NCI-H82 (cell line): ENCODE measurements at regions not wholly inside any gene's neighbourhood (a gene's known extent, or its start where the extent isn't known, plus 50 kb on each side); places are given as distances from the start of the nearest gene placed in this dataset.

Source experiments
- DNase-seq: peaks from one replicate; lab custom pipeline; 2025; lab: John Stamatoyannopoulos, UW

DNA sequence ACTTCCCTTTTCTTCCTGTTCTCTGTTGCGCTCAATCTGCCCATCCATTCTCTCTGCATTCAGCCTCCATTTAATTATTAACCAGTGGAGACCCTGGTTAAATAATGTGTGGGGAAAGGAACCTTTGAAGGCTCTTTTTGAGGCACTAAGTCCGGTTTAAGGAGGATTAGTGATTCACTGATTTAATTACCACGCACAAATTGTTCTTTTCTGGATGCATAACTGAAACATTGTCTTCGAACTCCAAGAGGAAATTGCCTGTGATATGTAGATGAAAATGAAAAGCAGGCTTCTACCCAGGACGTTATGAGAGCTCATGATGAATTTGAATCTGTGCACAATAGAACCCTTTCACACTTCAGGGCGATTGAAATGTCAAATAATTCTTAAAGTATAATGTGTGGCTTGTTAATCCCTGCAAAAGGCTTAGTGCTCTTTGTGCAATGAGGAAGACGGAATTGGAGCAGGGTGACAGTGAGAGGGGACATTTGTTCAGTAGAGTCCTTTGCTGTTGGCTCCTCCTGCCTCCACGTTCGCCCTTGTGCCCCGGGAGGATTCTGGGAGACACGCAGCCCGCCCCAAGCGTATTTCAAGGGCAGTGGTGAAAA is 51.1 kb upstream of the ZNF236 start:
- peak; percentile 53 for DNase-seq

DNA sequence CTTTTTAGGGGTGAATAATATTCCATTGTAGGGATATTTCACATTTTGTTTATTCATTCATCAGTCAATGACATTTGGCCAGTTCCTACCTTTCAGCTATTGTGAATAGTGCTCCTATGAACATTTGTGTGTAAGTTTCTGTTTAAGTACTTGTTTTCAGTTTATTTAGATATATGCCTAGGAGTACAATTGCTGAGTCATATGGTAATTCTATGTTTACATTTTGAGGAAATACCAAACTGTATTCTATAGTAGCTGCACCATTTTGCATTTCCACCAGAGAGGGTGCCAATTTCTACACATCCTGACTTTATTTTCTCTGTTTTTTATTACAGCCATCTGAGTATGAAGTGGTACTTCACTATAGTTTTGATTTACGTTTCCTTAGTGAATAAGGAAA is 54.4 kb upstream of the ZNF236 start:
- DNase-seq, result no peak

DNA sequence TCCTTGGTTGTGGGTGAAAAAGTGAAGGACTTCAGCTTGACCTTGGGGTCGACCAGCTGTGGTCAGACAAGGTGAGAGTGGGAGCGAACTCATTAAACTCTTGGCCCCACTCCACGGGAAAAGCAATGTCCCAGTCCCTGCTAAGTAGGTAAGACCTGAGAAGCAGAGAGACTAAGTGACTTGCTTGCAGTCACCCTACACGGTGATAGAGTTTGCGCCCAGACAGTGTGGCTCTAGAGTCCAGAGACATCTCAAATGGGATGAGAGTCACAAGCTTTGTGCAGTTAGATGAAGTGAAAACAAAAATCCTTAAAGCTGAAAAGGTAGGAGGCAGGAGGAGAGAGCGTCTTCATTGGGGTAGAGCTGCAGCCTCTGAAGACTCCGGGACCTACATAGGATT is 55.9 kb upstream of the ZNF236 start:
- DNase-seq, result no peak

DNA sequence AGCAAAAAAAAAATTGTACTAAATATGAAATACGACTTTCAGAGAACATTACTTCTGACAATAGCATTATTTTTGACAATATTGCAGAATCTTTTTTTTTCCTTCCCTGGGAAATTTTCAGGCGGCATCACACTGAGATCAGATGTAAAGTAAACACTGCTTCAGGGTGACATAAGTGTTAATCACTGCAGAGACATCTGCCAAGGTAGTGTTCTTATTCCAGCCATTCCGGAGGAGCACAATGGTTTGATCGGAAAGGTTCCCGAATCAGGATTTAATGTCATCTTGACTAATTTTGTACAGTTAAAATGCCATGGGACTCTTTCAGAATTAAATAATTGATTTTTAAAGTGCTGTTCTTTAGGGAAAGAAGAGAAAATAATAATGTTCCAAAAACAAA is 56.7 kb upstream of the ZNF236 start:
- DNase-seq, result no peak

DNA sequence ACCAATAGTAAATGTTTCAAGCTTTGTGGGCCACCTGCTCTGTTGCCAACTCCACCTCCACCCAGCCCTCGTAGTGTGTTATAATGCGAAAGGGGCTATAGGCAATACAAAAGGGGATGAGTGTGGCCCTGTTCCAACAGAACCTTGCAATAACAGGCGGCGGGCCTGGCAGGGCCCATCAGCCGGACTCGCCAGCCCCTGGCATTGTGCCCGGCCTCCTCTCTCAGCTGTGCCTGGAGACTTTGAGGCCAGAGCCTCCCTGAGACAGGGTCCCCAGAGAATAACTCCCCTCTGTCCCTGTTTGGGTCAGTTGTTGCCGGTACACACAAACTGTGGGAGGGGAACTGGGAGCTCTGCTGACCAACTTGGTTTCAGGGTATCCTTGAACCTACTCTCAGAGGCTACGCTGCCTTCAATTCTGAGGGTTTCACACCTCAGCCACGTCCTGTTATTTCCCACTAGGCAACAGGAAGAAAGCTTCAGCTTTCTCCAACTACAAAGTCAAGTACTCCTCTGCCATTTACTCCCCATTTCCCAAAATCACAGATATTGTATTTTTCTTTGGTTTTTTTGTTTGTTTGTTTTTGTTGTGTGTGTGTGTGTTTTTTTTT is 58.0 kb upstream of the ZNF236 start:
- no peak for DNase-seq

DNA sequence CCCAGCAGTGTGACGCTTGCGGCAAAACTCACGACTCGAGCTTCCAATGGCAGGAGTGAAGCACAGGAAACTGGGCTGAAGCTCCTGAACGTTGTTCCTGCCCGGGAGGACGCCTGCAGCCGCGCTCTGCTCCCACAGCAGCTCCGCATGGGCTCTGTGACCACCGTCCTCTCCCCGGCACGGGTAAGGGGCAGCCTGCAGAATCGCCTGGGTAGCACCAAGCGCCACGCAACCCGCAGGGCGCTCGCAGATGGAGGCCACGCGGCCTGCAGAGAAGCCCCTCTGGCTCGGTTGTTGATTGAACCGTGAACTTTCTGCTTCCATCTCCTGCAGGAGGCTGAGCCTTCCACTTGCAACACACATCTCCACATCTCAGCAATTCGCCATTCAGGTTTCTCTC is 63.3 kb upstream of the ZNF236 start:
- no peak for DNase-seq

DNA sequence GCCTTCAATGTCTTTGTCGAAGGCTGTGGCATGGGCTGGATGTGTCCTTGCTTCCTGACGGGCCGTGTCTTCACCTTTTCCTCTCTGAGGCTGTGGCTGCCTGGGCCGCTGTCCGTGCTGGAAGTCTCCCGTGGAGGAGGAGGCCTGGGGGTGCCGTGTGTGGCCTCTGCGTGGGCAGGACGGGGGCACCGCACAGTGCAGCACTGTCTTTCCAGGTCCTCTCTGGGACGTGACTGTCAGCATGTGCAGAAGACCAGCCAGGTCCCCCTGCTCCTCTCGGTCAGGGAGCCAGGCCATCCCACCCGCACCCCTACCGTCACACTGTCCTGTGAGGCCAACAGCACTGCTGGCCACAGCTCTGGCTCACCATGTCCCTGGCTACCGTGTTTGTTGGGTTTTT is 64.4 kb upstream of the ZNF236 start:
- DNase-seq, result no peak

DNA sequence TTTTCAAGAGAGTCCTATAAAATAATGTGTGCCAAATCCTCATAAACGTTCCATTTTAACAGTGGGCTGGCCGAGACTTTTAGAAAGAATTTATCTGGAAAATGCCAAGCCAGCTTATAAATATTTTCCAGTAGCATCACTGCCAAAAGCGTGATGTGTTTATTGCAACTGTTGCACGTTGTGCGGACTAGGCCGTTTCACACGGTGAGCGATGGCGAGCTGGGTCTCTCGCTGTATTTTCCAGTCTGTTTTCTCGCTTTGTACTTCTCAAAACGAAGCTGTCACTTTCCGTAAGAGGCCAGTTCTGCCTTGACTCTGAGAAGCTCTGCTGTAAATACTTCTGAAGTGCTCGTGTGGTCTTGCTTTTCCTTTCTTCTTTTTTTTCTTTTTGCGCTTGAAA is 65.0 kb upstream of the ZNF236 start:
- DNase-seq, result no peak

DNA sequence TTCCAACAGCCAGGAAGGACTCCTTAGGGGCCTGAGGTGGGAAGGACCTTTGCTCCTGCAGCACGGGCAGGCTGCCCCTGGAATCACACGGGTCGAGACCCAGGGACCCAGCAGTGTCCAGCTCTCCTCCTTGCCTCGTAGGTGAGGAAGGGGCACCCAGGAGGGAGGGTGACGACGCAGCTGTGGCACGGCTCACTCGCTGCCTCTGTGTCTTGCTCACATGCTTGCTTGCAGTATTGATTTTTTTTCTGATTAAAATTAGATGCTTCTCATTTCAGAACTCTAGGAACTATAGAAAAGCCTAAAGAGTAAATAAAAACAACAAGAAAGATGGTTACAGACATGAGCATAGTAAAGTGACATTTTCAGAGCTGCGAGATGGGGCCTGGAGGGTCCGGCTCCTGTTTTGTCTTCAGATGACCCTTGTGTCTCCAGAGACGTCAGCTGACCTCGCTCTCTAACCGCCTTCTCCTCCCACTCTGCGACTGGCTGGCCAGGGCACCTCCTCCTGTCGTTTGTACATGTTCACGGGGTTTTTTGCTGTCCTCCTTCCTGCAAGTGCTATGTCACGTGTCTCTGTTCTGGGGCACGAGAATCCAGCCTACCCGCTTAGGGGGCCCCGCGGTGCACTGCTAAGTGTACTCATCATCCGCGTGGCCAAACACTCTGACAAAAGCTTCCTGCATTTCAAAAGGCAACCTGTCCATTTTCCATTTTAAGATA is 65.7 kb upstream of the ZNF236 start:
- no peak for DNase-seq

DNA sequence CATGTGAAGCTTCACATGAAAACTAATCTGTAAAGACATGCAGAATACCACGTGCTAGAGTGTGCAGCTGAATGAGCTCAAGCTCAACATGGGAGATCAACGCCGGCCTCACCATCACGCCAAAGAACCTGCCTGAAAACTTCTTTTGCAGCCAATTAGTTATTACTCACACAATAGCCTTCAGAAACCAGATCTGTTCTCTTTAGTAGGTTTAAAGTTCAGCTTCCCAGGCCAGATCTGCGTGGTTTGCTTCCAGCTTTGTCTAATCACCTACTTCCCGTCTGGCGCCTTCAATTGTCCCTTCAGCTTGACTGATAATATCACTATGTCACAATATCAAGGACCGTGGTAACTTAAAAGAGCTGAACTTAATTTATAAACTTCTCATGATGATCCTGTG is 68.0 kb upstream of the ZNF236 start:
- no peak for DNase-seq

DNA sequence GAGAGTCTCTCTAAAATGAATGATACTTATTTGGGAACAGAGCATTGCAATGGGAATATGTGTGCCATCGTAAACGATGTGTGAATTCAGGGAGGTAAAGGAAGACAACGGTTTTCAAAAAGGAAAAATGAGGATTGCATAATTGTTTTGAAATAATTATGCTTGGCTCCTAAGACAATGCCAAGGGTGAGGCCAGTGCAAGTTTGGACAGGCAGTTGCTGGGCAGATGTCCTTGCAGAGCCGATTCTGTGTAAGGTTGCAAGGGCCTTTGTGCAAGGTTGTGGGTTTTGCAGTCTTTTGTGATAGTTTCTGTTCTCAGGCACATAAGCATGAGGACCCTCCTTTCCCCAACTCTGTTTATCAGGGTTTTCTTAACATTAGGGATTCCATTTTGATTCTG is 70.0 kb upstream of the ZNF236 start:
- DNase-seq, result no peak

DNA sequence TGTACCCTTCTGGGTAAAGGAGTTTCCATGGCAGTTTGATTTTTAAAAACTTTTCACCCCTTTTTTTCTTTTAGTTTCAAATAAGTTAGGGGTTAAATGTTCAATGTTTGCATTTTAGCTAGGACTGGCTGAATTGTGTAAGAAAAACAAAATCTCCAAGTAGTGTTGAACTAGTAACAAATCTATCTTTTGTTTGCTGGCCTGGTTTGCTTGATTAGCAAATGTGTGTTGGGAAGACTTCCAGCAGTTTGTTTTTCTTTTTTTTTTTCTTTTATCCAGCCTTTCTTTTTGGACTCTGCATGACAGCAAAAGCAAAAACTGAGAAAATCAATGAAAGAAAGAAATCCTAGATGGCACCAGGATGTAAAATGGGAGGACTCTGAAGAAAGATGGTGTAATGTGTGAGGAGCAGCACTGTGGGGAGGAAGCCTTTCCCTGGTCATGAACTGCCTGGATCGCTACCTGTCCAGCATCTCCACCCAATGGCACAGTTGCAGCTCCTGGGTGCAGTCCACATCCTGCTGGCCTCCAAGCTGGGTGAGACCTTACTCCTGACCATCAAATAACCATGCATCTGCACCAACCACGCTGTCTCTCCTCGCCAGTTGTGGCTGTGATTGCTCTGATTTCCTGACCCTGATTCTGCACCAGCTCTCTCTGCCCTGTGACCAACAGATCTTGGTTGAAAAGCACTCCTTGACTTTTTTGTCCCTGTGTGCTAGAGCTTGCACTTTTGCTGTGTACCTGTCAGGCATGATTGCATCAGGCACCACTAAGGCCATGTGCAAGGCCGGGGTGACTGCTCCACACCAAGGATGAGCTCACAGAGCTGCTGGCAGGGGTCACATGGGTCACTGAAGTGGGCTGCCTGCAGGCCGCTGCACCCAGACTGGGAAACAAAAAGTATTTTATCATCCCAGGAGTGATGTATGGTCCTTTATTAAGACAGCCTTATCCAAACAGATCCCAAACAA is 71.2 kb upstream of the ZNF236 start:
- no peak for DNase-seq

DNA sequence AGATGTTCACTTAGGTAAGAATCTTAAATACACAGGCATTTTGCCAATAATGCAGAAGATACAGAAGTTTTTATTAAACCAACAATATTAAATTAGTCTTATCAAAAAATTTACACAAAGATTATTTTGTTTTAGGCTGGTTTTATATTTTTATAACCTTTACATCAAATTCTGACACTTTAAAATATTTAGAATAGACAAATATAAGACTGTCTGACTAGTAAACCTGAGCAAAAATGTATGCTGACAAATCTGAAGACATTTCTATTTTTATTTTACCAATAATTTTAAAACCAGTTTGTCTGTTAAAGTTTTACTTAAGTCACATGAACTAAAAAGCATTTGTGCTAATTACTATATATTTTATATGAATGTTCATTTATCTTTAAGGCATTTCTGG is 72.1 kb upstream of the ZNF236 start:
- no peak for DNase-seq

DNA sequence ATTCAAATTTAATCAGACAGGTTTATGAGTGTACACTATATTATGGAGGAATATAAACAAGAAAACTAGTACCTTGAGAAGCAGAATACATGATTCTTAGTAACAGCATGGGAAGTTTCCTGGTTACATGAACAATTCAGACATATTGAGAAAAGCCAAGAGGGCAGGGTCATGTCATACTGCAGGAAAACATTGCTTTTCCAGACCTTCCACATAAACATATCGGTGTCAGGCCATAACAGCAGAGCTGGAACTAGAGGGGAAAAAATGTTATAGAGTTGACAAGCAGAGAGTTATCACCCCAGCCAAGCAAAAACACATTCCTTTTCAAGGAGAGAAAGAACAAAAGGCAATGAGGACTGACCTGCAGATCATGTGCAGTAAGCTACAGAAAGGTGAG is 74.7 kb upstream of the ZNF236 start:
- no peak for DNase-seq

DNA sequence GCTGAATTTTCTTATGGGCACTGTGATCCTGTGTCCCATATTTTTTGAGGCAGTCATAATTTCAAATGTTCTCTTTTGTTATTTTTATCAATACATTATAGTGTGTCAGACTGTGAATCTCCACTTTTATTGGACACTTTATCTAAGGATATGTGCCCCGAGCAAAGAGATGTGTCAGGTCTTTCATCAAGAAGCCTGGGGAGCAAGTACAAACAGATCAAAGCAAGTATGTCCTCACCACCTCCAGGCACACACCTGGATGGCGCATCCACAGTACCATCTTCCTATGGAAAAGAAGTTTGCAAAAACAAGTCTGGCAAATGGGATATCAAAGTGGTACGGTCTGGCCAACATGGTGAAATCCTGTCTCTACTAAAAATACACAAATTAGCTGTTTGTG is 81.0 kb upstream of the ZNF236 start:
- DNase-seq, result no peak

DNA sequence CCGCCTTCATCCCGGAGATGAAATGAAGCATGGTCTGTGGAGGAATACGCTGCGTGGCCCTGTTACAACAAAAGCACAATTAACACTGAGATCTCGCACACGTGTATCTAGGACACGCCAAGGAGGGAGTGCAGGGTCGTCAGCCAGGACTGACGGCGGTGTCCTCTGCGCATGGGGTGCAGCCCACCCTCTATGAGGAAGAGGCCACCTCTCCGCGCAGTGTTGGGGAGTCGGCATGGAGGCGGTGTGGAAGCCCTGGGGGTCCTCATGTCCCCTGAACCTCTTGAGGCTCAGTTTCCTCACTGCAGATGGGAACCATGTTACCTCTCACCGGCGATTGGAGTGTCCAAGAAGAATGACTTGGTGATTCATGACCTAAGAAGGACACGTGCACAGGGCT is 86.0 kb upstream of the ZNF236 start:
- DNase-seq, result no peak

DNA sequence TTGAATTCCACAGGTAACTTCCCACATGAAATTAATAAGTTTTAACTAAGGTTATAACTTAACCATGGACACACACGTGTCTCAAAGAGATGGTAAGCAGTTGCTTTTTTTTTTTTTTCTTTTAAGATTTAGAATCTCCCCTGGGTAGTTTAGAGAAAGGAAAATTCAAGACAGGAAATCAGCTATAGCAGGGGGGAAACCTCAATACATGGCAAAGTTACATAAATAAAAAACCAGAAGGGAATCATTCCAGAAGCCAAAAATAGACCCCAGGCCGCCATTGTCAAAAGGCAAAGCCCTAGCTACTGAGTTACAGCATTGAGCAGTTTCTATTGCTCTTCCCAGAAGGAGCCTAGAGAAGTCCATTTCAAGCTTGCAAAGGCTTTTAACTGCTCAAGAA is 91.5 kb upstream of the ZNF236 start:
- DNase-seq, result no peak

DNA sequence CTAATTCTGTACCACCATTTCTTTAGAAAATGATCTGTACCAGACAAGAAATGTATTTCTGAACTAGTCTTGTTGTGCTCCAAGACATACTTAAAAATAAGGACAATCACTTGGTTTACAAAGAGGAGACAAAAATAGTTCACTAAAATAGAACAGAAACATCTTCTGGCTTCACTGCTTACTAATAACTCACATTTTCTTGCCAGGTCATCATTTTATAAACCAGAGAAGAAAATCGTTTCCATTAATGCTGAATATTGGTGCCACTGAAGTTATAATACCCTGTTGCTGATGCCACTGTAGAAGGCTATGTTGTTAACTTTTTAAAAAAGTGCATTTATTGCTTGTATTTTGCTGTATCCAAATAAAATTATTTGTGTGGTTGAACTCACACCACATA is 94.8 kb upstream of the ZNF236 start:
- no peak for DNase-seq

DNA sequence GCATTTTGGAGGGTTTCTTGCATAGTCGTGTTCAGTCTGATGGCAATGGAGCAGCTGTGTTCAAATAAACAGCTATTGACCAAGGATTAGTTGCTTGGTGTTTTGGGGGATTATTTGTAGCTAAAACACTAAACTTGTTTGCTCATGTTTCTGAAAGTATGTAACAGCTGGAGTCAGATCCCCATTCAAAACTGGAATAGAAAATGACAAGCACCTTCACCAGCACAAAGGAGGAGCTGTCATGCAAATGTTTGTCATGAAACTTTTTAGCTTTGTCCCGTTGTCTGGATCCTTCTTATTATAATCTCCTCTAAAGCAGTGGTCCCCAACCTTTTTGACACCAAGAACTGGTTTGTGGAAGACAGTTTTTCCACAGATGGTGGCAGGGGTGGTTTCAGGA is 96.9 kb upstream of the ZNF236 start:
- no peak for DNase-seq

DNA sequence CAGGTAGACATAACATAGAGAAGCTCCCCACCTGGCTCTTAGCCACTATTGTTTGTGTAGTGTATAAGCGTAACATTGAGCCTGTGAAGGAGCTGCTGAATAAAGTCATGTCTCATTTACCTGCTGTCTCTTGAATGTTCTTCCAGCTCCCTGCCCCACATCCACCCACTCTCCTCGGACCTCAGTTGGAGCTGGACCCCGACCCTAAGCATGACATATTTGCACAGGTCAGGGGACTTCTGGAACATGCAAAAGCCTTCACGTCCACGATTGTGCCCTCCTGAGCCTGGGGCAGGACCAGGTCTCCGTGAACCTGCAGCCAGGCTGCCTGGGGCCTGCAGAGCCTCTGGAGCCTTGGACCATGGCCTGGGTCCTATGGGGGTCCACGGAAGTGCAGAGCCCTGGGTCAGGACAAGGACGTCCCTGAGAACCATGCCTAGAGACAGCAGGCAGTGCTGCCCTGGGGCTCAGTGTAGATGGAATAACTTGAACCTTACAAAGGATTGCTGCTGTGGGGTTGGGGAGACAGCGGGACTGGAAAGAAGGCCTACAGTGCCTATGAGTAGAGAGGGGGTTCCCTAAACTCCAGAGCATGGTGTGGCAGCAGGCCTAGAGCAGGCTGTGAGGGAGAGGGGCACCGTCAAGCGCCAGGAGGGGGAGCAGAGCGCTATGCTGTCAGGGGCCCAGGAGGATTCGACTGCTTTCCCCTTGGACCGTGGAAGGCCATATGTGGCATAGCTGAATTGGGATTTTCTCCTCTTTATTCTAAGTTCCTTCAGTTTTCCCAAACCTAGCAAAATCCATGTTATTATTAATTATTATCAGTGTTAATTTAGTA is 99.9 kb upstream of the ZNF236 start:
- no peak for DNase-seq

DNA sequence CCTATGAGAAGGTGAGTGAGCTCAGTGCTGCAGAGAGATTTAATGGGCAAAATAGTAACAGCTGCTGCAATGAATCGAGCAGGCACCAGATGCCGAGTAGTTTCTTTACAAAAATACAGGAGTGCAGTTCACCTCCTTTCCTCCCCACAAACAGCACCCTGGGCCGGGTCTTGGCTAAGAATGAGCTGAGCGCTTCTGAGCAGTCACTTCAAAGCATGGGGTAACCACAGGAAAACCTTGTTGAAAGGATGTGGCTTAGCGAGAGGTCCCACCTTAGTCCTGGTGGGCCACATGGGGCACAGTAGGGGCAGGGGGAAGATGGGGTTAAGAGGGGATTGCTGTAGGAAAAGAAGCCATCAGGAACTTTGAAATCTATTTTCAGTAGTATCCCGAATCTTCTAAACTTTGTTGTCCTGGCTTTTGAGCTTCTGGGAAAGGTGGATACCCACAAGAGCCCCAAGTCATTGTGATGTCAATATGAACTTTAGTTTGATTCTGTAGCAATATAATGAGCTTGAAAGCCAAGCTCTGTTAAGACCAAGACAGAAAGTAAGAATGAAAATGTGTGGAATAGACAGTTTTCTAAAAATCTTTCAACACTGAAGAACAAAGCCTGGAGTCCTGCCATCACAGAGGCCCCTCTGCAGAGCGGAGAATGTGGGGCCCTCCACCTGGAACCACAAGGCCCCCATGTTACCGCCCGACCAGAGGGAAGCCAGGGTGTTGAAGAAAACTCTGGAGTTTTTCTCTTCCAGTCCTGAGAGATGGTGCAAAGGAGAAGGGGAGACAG is 101.0 kb upstream of the ZNF236 start:
- DNase-seq, result peak; percentile 25
